ENCODE measurements at regions not wholly inside any gene's neighbourhood (a gene's known extent, or its start where the extent isn't known, plus 50 kb on each side); places are given as distances from the start of the nearest gene placed in this dataset.

DNA sequence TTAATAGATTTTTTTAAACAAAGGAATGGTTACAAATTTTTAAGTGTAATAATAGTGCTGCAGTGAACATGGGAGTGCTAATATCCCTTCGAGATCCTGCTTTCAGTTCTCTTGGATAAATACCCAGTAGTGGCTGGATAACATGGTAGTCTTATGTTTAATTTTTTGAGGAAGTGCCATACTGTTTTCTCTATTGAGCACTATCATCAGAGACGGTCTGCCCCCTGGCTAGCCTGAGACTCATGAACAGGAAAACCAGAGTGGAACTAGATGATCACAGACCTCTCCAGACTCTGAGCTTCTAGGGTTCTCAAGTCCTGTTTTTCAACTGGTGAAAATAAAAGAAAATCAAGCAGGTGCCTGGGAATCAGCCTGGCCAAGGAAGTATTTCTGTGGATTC lies 97.3 kb upstream of the MARK1 start (continued):
- TF ChIP-seq CTCF (IDR thresholded peaks at IDR 0.05) (no peak), FOXM1 (IDR thresholded peaks at IDR 0.05; ENCODE audit: low read depth) (no peak), NFIC (IDR thresholded peaks at IDR 0.05; ENCODE audit: borderline replicate concordance) (no peak)
- TF ChIP-seq, protein P1, sequence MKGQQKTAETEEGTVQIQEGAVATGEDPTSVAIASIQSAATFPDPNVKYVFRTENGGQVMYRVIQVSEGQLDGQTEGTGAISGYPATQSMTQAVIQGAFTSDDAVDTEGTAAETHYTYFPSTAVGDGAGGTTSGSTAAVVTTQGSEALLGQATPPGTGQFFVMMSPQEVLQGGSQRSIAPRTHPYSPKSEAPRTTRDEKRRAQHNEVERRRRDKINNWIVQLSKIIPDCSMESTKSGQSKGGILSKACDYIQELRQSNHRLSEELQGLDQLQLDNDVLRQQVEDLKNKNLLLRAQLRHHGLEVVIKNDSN (IDR thresholded peaks at IDR 0.05; ENCODE audit: borderline replicate concordance, low read depth): no peak

GRCh38 chr1:220430059-220430458 lies 97.9 kb upstream of the MARK1 start:
- TF ChIP-seq SIN3A (IDR thresholded peaks at IDR 0.05; ENCODE audit: borderline replicate concordance, low read depth, low read length): no peak
- TF ChIP-seq NRF1 (IDR thresholded peaks at IDR 0.05; ENCODE audit: low read depth, low read length): no peak
- no peak for TF ChIP-seq ELF1 (IDR thresholded peaks at IDR 0.05)
- no peak for TF ChIP-seq TAF1 (IDR thresholded peaks at IDR 0.05; ENCODE audit: borderline replicate concordance, low read depth, low read length)
- no peaks in the 10 kb centered on the region for H3F3A ChIP-seq (replicated peaks; ENCODE audit: insufficient read depth)
- H3K27ac ChIP-seq (ENCODE audit: low read depth in 2 of 2, low read length in 1 of 2): no peak overlapping the region
- H3K27me3 ChIP-seq (ENCODE audit: insufficient read depth): no peaks in the 10 kb centered on the region
- ChIA-PET CTCF (interaction anchor here (0.6 kb wide), 1 partner anchor 129 kb away, joined by 3 read pairs; no protein-coding TSS in a partner anchor), POLR2A (no interaction called here)
- H3K9me3 ChIP-seq: no peaks in the 10 kb centered on the region
- no peaks in the 10 kb centered on the region; a peak in 2 of 4 replicates for H3K4me1 ChIP-seq (ENCODE audit: control insufficient read depth in 1 of 2, insufficient read depth in 2 of 2, low read depth in 1 of 2, low read length in 1 of 2)
- H3K79me2 ChIP-seq (ENCODE audit: insufficient read depth): no peaks in the 10 kb centered on the region
- DNase-seq: no peak
- no peaks in the 10 kb centered on the region for H3K36me3 ChIP-seq (replicated peaks in 1 of 2; ENCODE audit: control insufficient read depth in 1 of 2, insufficient read depth in 2 of 2, low read length in 1 of 2)
- no peak overlapping the region for H3K9ac ChIP-seq
- no peak overlapping the region for H2AFZ ChIP-seq (ENCODE audit: low read depth)
- H3K4me2 ChIP-seq: no peak overlapping the region
- no peak overlapping the region for H3K4me3 ChIP-seq (ENCODE audit: low read depth in 2 of 2, low read length in 1 of 2)
- no peaks in the 10 kb centered on the region for H4K20me1 ChIP-seq (ENCODE audit: insufficient read depth)
- no peaks in the 10 kb centered on the region for H3K9me2 ChIP-seq

DNA sequence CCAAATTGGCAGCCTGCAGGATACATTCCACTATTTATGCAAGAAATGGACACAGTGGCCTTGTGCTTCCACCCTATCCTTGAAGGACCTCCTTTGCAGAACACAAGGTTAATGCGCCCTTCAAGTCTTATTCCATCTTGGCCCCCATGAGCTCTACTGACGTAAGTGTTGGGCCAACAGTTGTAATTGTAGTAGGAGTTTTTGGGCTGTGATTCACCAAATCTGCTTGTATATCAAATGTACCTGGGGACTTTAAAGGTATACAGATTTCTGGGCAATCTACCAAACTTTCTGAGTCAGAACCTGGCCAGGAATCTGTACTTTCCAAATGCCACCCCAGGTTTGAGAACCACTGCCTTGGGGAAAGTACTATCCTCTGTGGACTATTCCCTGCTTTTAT lies 100.9 kb upstream of the MARK1 start:
- no peaks in the 10 kb centered on the region; a peak in 2 of 4 replicates for H3K4me1 ChIP-seq (ENCODE audit: control insufficient read depth in 1 of 2, insufficient read depth in 2 of 2, low read depth in 1 of 2, low read length in 1 of 2)
- H3K27me3 ChIP-seq (ENCODE audit: insufficient read depth): no peaks in the 10 kb centered on the region
- no peak overlapping the region for H2AFZ ChIP-seq (ENCODE audit: low read depth)
- no peaks in the 10 kb centered on the region for H3K79me2 ChIP-seq (ENCODE audit: insufficient read depth)
- TF ChIP-seq RCOR1 (IDR thresholded peaks at IDR 0.05; ENCODE audit: low read length) (no peak), FOSL2 (IDR thresholded peaks at IDR 0.05; ENCODE audit: borderline replicate concordance, low read depth) (0 out of 2 replicates have a peak, but pooled peaks have one; percentile 7), TCF12 (IDR thresholded peaks at IDR 0.05) (no peak)
- H3K36me3 ChIP-seq (replicated peaks in 1 of 2; ENCODE audit: control insufficient read depth in 1 of 2, insufficient read depth in 2 of 2, low read length in 1 of 2): no peaks in the 10 kb centered on the region
- no peak overlapping the region for H3K27ac ChIP-seq (ENCODE audit: low read depth in 2 of 2, low read length in 1 of 2)
- WGBS (ENCODE audit: low lambda C conversion rate): 77% methylated on average over 2 of the region's 2 CpGs
- H3F3A ChIP-seq (replicated peaks; ENCODE audit: insufficient read depth): no peaks in the 10 kb centered on the region
- no peaks in the 10 kb centered on the region for H4K20me1 ChIP-seq (ENCODE audit: insufficient read depth)
- no peaks in the 10 kb centered on the region for H3K9me3 ChIP-seq
- DNase-seq: no peak
- no peaks in the 10 kb centered on the region for H3K9me2 ChIP-seq
- no peak overlapping the region for H3K9ac ChIP-seq
- ChIA-PET CTCF (no interaction called here), POLR2A (no interaction called here)
- no peak overlapping the region for H3K4me3 ChIP-seq (ENCODE audit: low read depth in 2 of 2, low read length in 1 of 2)
- H3K4me2 ChIP-seq: no peak overlapping the region
